GM13977 (cell line): ENCODE measurements at regions not wholly inside any gene's neighbourhood (a gene's known extent, or its start where the extent isn't known, plus 50 kb on each side); places are given as distances from the start of the nearest gene placed in this dataset.

Experiments
- DNase-seq: peaks from one replicate; pipeline ENCODE4 v3.0.0; 2012; ENCODE audit warnings: low spot score
- CTCF ChIP-seq: IDR thresholded peaks from 2 replicates; pipeline ENCODE4 v1.5.1; 2012; ENCODE audit warnings: mild to moderate bottlenecking, control low read depth; ENCODE audit not compliant: insufficient read depth; ENCODE audit errors: extremely low read depth, missing control alignments
- in situ Hi-C: fragments of 300-500 bp; cut with MboI; formaldehyde crosslinking; loops from one replicate; pipeline ENCODE4 v1.12.0; 2022; ENCODE audit warnings: low sequenced_read_pairs, low pct_unique_long_range_greater_than_20kb, mixed read lengths, inconsistent platforms; ENCODE audit not compliant: unreplicated experiment

- in situ Hi-C loops: no loop called here
- no peak for DNase-seq
- no peak for TF ChIP-seq CTCF
These were observed 233.9 kb upstream of the TSHZ3 start for GRCh38 chr19:31583148-31583547.

- no peak for DNase-seq
- no peak for TF ChIP-seq CTCF
- in situ Hi-C loops: no loop called here
These were observed 237.0 kb upstream of the TSHZ3 start for GRCh38 chr19:31586282-31586681.

GRCh38 chr19:31589109-31589508 is 239.9 kb upstream of the TSHZ3 start:
- in situ Hi-C loops: no loop called here
- DNase-seq: no peak
- no peak for TF ChIP-seq CTCF

DNA sequence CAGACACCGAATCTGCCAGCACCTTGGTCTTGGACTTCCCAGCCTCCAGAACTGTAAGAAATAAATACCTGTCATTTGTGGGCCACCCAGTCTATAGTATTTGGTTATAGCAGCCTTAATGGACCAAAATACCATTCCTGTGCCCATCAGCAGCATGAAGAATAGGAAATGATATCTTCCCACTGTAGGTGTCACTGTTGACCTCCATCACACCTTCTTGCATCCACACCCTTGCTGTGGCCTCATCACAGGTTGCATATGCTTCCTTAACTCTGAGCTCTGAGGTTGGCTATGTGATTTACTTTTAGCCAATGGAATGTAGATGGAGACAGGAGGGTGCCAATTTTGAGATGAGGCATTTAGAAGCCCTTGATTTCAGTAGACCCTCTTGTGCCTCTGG is 242.0 kb upstream of the TSHZ3 start:
- no peak for DNase-seq
- no peak for TF ChIP-seq CTCF
- in situ Hi-C loops: no loop called here

DNA sequence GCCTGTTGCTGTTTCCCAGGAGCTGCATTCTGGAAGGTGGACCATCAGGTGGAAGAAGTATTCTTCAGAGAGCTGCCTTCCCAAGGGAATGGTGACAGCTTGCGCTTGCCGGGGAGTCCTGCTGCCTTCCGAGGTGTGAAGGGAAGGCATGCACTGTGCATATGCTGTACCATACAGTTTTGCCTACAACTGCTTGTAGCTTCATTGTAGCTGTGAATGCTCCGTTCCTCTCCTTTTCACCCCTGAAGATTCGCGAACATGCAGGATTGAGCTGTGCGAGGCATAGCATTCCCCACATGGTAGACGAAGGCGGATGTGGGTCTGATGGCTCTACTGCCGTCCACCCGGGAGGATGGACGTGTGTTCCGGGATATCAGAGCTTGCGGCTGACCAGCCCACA is 243.2 kb upstream of the TSHZ3 start:
- DNase-seq: no peak
- no peak for TF ChIP-seq CTCF
- in situ Hi-C loops: no loop called here

DNA sequence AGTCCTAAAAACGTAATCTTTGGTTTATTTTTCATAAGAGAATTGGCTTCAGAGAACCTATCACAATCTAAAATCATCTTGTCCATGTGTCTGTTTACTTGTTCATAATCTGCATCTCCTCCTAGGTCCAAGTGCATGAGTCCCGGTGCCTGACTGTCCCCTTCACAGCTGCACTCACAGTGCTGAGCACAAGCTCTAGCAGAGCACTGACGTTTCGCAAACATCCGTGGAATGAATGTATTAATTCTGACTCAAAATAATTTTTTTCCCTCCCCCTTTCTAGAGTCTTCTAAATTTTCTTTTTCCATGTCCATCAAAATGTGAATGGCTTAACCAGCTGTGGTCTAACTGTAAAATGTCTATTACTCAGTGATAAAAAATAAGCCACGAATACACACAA is 245.5 kb upstream of the TSHZ3 start:
- in situ Hi-C loops: no loop called here
- TF ChIP-seq CTCF: no peak

GRCh38 chr19:31595521-31595920 is 246.3 kb upstream of the TSHZ3 start:
- DNase-seq: no peak
- in situ Hi-C loops: no loop called here

More for the DNA sequence above, 245.5 kb upstream of the TSHZ3 start:
- no peak for DNase-seq

More at GRCh38 chr19:31595521-31595920, 246.3 kb upstream of the TSHZ3 start:
- no peak for TF ChIP-seq CTCF
